ENCODE measurements at regions not wholly inside any gene's neighbourhood (a gene's known extent, or its start where the extent isn't known, plus 50 kb on each side); places are given as distances from the start of the nearest gene placed in this dataset.

DNA sequence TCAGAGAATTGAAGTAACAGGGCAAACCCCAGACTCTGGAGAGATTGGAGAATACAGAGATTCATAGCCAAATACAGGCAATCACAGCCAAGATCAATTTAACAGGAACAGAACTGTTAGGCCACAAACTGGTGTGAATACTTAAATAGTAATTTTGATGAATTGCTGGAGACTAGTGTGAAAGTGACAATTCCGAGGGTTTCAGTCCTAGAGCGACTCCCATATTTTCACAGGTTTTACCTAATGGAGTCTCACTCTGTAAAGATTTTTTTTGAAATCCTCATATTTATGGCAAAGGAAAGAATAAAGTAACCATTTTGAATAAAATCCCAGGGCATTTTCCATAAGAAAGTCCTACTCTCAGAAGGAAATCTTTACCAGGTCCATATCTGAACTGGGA lies 135.5 kb downstream of the MMUT start:
- Mint-ChIP-seq H3K4me3 (peak overlapping the region; percentile 76), H3K27ac (peak overlapping the region; percentile 66), H3K4me1 (ENCODE audit: low read depth) (peaks cover 65% of the 10 kb centered on the region), H3K9me3 (peaks cover 9% of the 10 kb centered on the region), H3K27me3 (ENCODE audit: insufficient read depth) (no peaks in the 10 kb centered on the region), H3K36me3 (ENCODE audit: low read depth) (peaks cover 28% of the 10 kb centered on the region; the same call in 1 of the 2 replicates)
- no peak for DNase-seq
- TF ChIP-seq, protein P1, sequence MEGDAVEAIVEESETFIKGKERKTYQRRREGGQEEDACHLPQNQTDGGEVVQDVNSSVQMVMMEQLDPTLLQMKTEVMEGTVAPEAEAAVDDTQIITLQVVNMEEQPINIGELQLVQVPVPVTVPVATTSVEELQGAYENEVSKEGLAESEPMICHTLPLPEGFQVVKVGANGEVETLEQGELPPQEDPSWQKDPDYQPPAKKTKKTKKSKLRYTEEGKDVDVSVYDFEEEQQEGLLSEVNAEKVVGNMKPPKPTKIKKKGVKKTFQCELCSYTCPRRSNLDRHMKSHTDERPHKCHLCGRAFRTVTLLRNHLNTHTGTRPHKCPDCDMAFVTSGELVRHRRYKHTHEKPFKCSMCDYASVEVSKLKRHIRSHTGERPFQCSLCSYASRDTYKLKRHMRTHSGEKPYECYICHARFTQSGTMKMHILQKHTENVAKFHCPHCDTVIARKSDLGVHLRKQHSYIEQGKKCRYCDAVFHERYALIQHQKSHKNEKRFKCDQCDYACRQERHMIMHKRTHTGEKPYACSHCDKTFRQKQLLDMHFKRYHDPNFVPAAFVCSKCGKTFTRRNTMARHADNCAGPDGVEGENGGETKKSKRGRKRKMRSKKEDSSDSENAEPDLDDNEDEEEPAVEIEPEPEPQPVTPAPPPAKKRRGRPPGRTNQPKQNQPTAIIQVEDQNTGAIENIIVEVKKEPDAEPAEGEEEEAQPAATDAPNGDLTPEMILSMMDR (IDR thresholded peaks at IDR 0.05) = no peak

DNA sequence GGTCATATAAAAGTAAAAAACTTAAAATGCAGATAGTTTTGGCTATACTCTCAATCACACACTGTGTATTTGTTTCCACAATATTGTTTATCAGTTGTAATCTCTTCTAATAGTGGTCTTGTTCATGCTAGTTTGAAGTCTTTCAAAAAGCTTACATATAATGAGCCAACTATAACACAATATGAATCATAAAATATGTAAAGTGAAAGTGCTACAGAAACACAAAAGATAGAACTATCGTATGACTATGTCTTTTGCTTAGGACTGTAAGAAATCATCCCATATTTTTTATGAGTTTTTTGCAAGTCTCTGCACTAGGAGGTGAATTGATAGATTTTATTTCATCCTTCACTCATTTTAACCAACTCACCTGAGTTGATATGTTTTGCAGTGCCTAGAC lies 136.0 kb downstream of the MMUT start:
- Mint-ChIP-seq H3K9me3 (peaks cover 9% of the 10 kb centered on the region), H3K4me1 (ENCODE audit: low read depth) (peaks cover 61% of the 10 kb centered on the region), H3K27me3 (ENCODE audit: insufficient read depth) (no peaks in the 10 kb centered on the region), H3K4me3 (peak overlapping the region; percentile 76), H3K36me3 (ENCODE audit: low read depth) (peaks cover 28% of the 10 kb centered on the region; the same call in 1 of the 2 replicates), H3K27ac (peak overlapping the region; percentile 66)
- TF ChIP-seq, protein P1 (IDR thresholded peaks at IDR 0.05) = no peak
- DNase-seq = no peak

DNA sequence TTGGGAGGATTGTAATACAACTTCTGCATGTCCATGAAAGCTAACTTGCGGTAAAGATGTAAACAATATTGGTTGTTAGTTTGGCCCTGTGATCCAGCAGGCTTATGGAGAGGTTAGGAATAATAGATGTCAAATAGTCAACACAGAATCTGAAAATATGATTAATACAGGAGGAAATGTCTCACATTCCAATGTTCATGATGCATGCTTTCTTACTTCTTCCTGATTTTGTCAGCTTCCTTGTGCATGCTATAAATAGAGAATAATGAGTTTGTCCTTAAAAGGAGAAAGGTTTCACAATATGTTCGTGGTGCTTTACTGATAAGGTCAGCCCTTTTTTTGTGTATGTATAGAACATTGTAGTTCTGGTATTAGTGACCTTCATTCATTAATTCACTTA lies 136.7 kb downstream of the MMUT start:
- H3K27ac Mint-ChIP-seq = peak overlapping the region; percentile 84
- H3K27me3 Mint-ChIP-seq (ENCODE audit: insufficient read depth) = no peaks in the 10 kb centered on the region
- TF ChIP-seq, protein P1 (IDR thresholded peaks at IDR 0.05) = no peak
- H3K4me1 Mint-ChIP-seq (ENCODE audit: low read depth) = peaks cover 60% of the 10 kb centered on the region
- peaks cover 9% of the 10 kb centered on the region for H3K9me3 Mint-ChIP-seq
- DNase-seq = peak; percentile 62
- peaks cover 28% of the 10 kb centered on the region; the same call in 1 of the 2 replicates for H3K36me3 Mint-ChIP-seq (ENCODE audit: low read depth)
- H3K4me3 Mint-ChIP-seq = peak overlapping the region; percentile 76

DNA sequence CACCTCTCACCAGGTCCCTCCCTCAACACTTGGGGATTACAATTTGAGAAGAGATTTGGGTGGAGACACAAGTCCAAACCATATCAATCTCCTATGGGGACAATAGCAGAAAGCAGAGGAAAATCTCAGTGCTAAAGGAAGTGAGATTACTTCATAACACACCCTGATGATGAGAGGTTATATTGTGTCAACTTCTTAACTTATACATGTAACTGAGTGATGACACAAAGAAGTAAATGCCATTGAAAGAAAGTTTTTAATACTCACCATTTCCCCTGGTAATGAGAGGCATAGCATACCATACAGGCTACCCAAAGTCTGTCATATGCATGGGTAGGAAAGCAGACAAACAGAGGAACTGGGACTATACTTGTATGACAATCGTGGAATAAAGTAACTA lies 137.2 kb downstream of the MMUT start:
- TF ChIP-seq, protein P1 (IDR thresholded peaks at IDR 0.05) = no peak
- Mint-ChIP-seq H3K27ac (peak overlapping the region; percentile 84), H3K9me3 (peaks cover 9% of the 10 kb centered on the region), H3K4me3 (peak overlapping the region; percentile 76), H3K36me3 (ENCODE audit: low read depth) (peaks cover 28% of the 10 kb centered on the region; the same call in 1 of the 2 replicates), H3K27me3 (ENCODE audit: insufficient read depth) (no peaks in the 10 kb centered on the region), H3K4me1 (ENCODE audit: low read depth) (peaks cover 60% of the 10 kb centered on the region)
- no peak for DNase-seq

DNA sequence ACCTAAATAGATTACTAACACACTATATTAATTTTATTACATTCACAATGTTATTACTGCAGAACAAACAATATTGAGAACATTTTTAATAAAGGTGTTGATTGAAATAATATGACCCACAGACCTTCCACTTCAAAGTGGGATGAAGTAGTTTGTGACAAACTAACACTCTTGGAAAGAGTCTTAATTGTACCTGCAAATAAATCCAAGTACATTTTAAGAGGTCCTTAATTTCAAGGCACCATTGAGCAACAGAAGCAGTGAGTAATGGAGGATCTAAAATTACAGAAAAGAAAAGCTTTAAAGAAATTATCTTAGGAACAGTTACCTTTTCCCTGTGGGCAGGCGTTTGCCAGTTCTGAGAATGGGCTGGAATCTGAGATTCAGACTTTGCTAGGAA lies 140.2 kb downstream of the MMUT start:
- H3K36me3 Mint-ChIP-seq (ENCODE audit: low read depth) = peaks cover 28% of the 10 kb centered on the region; the same call in 1 of the 2 replicates
- no peaks in the 10 kb centered on the region for H3K27me3 Mint-ChIP-seq (ENCODE audit: insufficient read depth)
- H3K4me3 Mint-ChIP-seq = no peak overlapping the region
- H3K27ac Mint-ChIP-seq = no peak overlapping the region
- DNase-seq = no peak
- peaks cover 9% of the 10 kb centered on the region for H3K9me3 Mint-ChIP-seq
- H3K4me1 Mint-ChIP-seq (ENCODE audit: low read depth) = peaks cover 41% of the 10 kb centered on the region
- TF ChIP-seq, protein P1 (IDR thresholded peaks at IDR 0.05) = no peak
